ENCODE measurements at regions not wholly inside any gene's neighbourhood (a gene's known extent, or its start where the extent isn't known, plus 50 kb on each side); places are given as distances from the start of the nearest gene placed in this dataset.
"Not testable (repeated sequence)": the region's sequence is repeated elsewhere in the genome, so short reads cannot be mapped to it uniquely, and the experiment has no call there.

- H3K4me3 ChIP-seq (ENCODE audit: low read depth, low read length): no peak overlapping the region
- TF ChIP-seq CTCF (IDR thresholded peaks at IDR 0.05; ENCODE audit: borderline replicate concordance, insufficient read depth, low read depth, low read length): no peak
Measured at GRCh38 chr11:69892986-69893555, 73.9 kb upstream of the FGF3 start.

- TF ChIP-seq CTCF (IDR thresholded peaks at IDR 0.05; ENCODE audit: borderline replicate concordance, insufficient read depth, low read depth, low read length): no peak
- H3K4me3 ChIP-seq (ENCODE audit: low read depth, low read length): no peak overlapping the region
Measured at GRCh38 chr11:69893631-69894030, 74.4 kb upstream of the FGF3 start.

- TF ChIP-seq CTCF (IDR thresholded peaks at IDR 0.05; ENCODE audit: borderline replicate concordance, insufficient read depth, low read depth, low read length): no peak
- no peak overlapping the region for H3K4me3 ChIP-seq (ENCODE audit: low read depth, low read length)
Measured at GRCh38 chr11:69894181-69894611, 75.0 kb upstream of the FGF3 start.

- H3K4me3 ChIP-seq (ENCODE audit: low read depth, low read length): no peak overlapping the region
- no peak for TF ChIP-seq CTCF (IDR thresholded peaks at IDR 0.05; ENCODE audit: borderline replicate concordance, insufficient read depth, low read depth, low read length)
Measured at GRCh38 chr11:69894648-69895047, 75.4 kb upstream of the FGF3 start.

GRCh38 chr11:69896250-69896649, 77.0 kb upstream of the FGF3 start:
- H3K4me3 ChIP-seq (ENCODE audit: low read depth, low read length): no peak overlapping the region
- no peak for TF ChIP-seq CTCF (IDR thresholded peaks at IDR 0.05; ENCODE audit: borderline replicate concordance, insufficient read depth, low read depth, low read length)

GRCh38 chr11:69898123-69898522, 78.9 kb upstream of the FGF3 start:
- H3K4me3 ChIP-seq (ENCODE audit: low read depth, low read length): no peak overlapping the region
- TF ChIP-seq CTCF (IDR thresholded peaks at IDR 0.05; ENCODE audit: borderline replicate concordance, insufficient read depth, low read depth, low read length): no peak

- TF ChIP-seq CTCF (IDR thresholded peaks at IDR 0.05; ENCODE audit: borderline replicate concordance, insufficient read depth, low read depth, low read length): no peak
- H3K4me3 ChIP-seq (ENCODE audit: low read depth, low read length): no peak overlapping the region
Measured at GRCh38 chr11:69899957-69900821, 81.0 kb upstream of the FGF3 start.

- H3K4me3 ChIP-seq (ENCODE audit: low read depth, low read length): not testable (repeated sequence)
Measured at GRCh38 chr11:69900822-69901302, 81.6 kb upstream of the FGF3 start.
